Mesenchymal stem cell (in vitro differentiated cells and primary cell): ENCODE measurements at regions not wholly inside any gene's neighbourhood (a gene's known extent, or its start where the extent isn't known, plus 50 kb on each side); places are given as distances from the start of the nearest gene placed in this dataset.
"Not testable (repeated sequence)": the region's sequence is repeated elsewhere in the genome, so short reads cannot be mapped to it uniquely, and the experiment has no call there.

ENCODE experiments used
- DNase-seq: peaks from one replicate; pipeline ENCODE4 v3.0.0-alpha.2; 2013
- H2AFZ ChIP-seq: one replicate; pipeline ENCODE4 v1.6.1; 2013; ENCODE audit warnings: low read depth, mild to moderate bottlenecking, control low read depth, inconsistent platforms, low read length, moderate library complexity
- H2AK5ac ChIP-seq: 2 replicates; pipeline ENCODE4 v1.6.1; 2013; ENCODE audit warnings: low read length, moderate library complexity, mild to moderate bottlenecking, inconsistent platforms; ENCODE audit not compliant: severe bottlenecking
- H2BK120ac ChIP-seq: one replicate; pipeline ENCODE4 v1.6.1; 2013; ENCODE audit warnings: low read depth, mild to moderate bottlenecking, inconsistent platforms, low read length, moderate library complexity
- H2BK12ac ChIP-seq, 2 experiments: one replicate each; pipeline ENCODE4 v1.6.1; 2013; ENCODE audit warnings: inconsistent platforms in 2 of 2, low read length in 2 of 2, mild to moderate bottlenecking in 2 of 2, moderate library complexity in 2 of 2, control low read depth in 1 of 2
- H2BK15ac ChIP-seq: one replicate; pipeline ENCODE4 v1.6.1; 2013; ENCODE audit warnings: mild to moderate bottlenecking, low read depth, inconsistent platforms; ENCODE audit not compliant: poor library complexity, severe bottlenecking
- H2BK5ac ChIP-seq: 2 replicates; pipeline ENCODE4 v1.6.1; 2013; ENCODE audit warnings: low read depth, mild to moderate bottlenecking, low read length, control low read depth, inconsistent platforms; ENCODE audit not compliant: poor library complexity, severe bottlenecking
- H3K14ac ChIP-seq, 2 experiments: one replicate each; pipeline ENCODE4 v1.6.1; 2013; ENCODE audit warnings: inconsistent platforms in 2 of 2, low read length in 2 of 2, control low read depth in 1 of 2, mild to moderate bottlenecking in 1 of 2, moderate library complexity in 1 of 2
- H3K18ac ChIP-seq, 2 experiments: one replicate each; pipeline ENCODE4 v1.6.1; 2013; ENCODE audit warnings: inconsistent platforms in 2 of 2, low read length in 2 of 2, control low read depth in 1 of 2, low read depth in 1 of 2, mild to moderate bottlenecking in 1 of 2
- H3K23ac ChIP-seq, 2 experiments: one replicate each; pipeline ENCODE4 v1.6.1; 2013; ENCODE audit warnings: inconsistent platforms in 2 of 2, low read length in 2 of 2, mild to moderate bottlenecking in 2 of 2, moderate library complexity in 2 of 2, control low read depth in 1 of 2
- H3K27ac ChIP-seq: 2 replicates; pipeline ENCODE4 v1.5.1; 2013; ENCODE audit warnings: mild to moderate bottlenecking, moderate library complexity, low read length, control low read depth, inconsistent platforms; ENCODE audit not compliant: poor library complexity, severe bottlenecking
- H3K27me3 ChIP-seq, 2 experiments: 2 replicates each; pipeline versions ENCODE4 v1.6.1 to v1.7.0; 2013; ENCODE audit warnings: low read length in 2 of 2, mild to moderate bottlenecking in 2 of 2, moderate library complexity in 2 of 2, control low read depth in 1 of 2, inconsistent platforms in 1 of 2; ENCODE audit not compliant: control insufficient read depth in 1 of 2, insufficient read depth in 1 of 2
- H3K36me3 ChIP-seq, 2 experiments: 2 replicates each; pipeline versions ENCODE4 v1.6.1 to v1.7.0; 2013; ENCODE audit warnings: low read length in 2 of 2, control low read depth in 1 of 2, inconsistent platforms in 1 of 2, low read depth in 1 of 2, mild to moderate bottlenecking in 1 of 2; ENCODE audit not compliant: insufficient read depth in 2 of 2, control insufficient read depth in 1 of 2
- H3K4ac ChIP-seq, 2 experiments: one replicate each; pipeline ENCODE4 v1.6.1; 2013; ENCODE audit warnings: inconsistent platforms in 2 of 2, low read length in 2 of 2, mild to moderate bottlenecking in 2 of 2, moderate library complexity in 2 of 2, control low read depth in 1 of 2, low read depth in 1 of 2
- H3K4me1 ChIP-seq: 2 replicates; pipeline ENCODE4 v1.6.1; 2013; ENCODE audit warnings: low read depth, low read length, control low read depth; ENCODE audit not compliant: control insufficient read depth, insufficient read depth
- H3K4me2 ChIP-seq: 2 replicates; pipeline ENCODE4 v1.6.1; 2013; ENCODE audit warnings: low read length, mild to moderate bottlenecking, inconsistent platforms; ENCODE audit not compliant: poor library complexity, severe bottlenecking
- H3K4me3 ChIP-seq, 2 experiments: 2 replicates each; pipeline versions ENCODE4 v1.5.1 to v1.7.0; 2013; ENCODE audit warnings: low read length in 2 of 2, mild to moderate bottlenecking in 2 of 2, control low read depth in 1 of 2, low read depth in 1 of 2; ENCODE audit not compliant: insufficient read depth in 1 of 2
- H3K79me1 ChIP-seq: replicated peaks from 2 replicates; pipeline ENCODE4 v1.6.1; 2013; ENCODE audit warnings: mild to moderate bottlenecking, control low read depth, low read length, inconsistent platforms; ENCODE audit not compliant: poor library complexity, severe bottlenecking
- H3K9ac ChIP-seq: 2 replicates; pipeline ENCODE4 v1.7.0; 2013; ENCODE audit warnings: mild to moderate bottlenecking, low read length, moderate library complexity
- H3K9me3 ChIP-seq: 2 replicates; pipeline ENCODE4 v1.7.0; 2013; ENCODE audit warnings: mild to moderate bottlenecking, low read length; ENCODE audit not compliant: control insufficient read depth
- H4K8ac ChIP-seq: one replicate; pipeline ENCODE4 v1.6.1; 2013; ENCODE audit warnings: inconsistent platforms, mild to moderate bottlenecking, low read length, moderate library complexity
- H4K91ac ChIP-seq: one replicate; pipeline ENCODE4 v1.6.1; 2013; ENCODE audit warnings: mild to moderate bottlenecking, low read length, inconsistent platforms
- WGBS: methylation state at CpG from one replicate; pipeline ENCODE4 v1.1.7; 2013; ENCODE audit warnings: mixed read lengths; 5-methylcytosine and 5-hydroxymethylcytosine counted together

DNA sequence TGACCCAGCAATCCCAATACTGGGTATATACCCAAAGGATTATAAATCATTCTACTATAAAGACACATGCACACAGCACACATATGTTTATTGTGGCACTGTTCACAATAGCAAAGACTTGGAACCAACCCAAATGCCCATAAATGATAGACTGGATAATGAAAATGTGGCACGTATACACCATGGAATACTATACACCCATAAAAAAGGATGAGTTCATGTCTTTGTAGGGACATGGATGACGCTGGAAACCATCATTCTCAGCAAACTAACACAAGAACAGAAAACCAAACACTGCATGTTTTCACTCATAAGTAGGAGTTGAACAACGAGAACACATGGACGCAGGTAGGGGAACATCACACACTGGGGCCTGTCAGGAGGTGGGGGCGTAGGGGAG, 159.3 kb upstream of the EXOC2 start:
- not testable (repeated sequence) for H3K36me3 ChIP-seq, H3K4ac ChIP-seq, H3K23ac ChIP-seq, H3K27ac ChIP-seq, H3K4me2 ChIP-seq, DNase-seq, H3K4me1 ChIP-seq, H4K8ac ChIP-seq, H3K9me3 ChIP-seq, H2BK120ac ChIP-seq, H2BK15ac ChIP-seq, H2AFZ ChIP-seq, H3K14ac ChIP-seq, H4K91ac ChIP-seq, H2AK5ac ChIP-seq, H2BK5ac ChIP-seq, H3K79me1 ChIP-seq, H2BK12ac ChIP-seq, H3K4me3 ChIP-seq, H3K9ac ChIP-seq, H3K18ac ChIP-seq
- H3K27me3 ChIP-seq: peaks cover 0 to 29% of the 10 kb centered on the region in 2 experiments
- 89% methylated on average over 3 of the region's 5 CpGs for WGBS

DNA sequence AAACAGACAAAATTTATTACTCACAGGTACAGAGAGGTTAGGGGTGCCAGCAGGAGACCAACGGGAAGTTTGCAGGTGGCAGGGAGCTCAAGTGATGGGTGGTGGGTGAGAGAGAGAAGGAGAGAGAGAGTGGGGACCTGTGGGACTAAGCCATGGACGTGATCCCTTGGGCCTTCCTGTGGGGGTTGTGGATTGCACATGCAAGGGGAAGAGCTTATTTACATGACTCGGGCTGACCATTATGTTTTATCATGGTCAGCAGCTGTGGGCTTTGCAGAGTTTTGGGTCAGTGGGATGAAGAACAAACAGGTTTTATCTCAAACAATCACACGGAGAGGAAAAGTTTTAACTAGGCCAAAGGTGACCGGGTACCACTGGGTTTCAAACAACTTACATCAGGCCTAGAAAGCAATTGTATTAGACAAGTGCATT, 156.2 kb upstream of the EXOC2 start:
- Histone ChIP-seq H3K27me3 (peaks cover 0 to 27% of the 10 kb centered on the region in 2 experiments), H2AFZ (no peak overlapping the region), H2BK120ac (no peak overlapping the region), H3K14ac (no peak overlapping the region), H3K9me3 (no peaks in the 10 kb centered on the region), H3K9ac (no peak overlapping the region), H3K79me1 (no peaks in the 10 kb centered on the region), H4K8ac (no peak overlapping the region), H3K4me1 (no peaks in the 10 kb centered on the region), H4K91ac (no peak overlapping the region), H3K27ac (no peak overlapping the region), H3K4ac (no peak overlapping the region), H3K4me3 (no peak overlapping the region), H3K4me2 (no peak overlapping the region), H3K36me3 (no peaks in the 10 kb centered on the region), H3K18ac (no peak overlapping the region), H2BK15ac (no peak overlapping the region), H2BK12ac (no peak overlapping the region), H2BK5ac (no peak overlapping the region), H2AK5ac (no peak overlapping the region), H3K23ac (no peak overlapping the region)
- 67% methylated on average over 5 of the region's 5 CpGs for WGBS
- DNase-seq: no peak

DNA sequence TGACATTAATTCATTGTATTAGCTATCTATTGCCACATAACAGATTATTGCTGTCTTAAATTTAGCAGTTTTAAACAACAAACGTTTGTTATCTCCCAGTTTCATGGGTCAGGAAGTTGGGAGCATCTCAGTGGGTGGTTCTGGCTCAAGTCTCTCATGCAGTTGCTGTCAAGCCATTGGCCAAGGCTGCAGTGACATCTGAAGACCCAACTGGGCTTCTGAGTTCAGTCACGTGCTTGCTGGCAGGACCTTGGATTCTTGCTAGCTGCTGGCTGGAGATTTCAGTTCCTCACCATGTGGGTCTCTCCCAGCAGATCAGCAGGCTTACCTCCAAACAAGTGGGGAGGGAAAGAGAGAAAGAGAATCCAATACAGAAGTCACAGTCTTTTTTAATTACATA, 152.6 kb upstream of the EXOC2 start:
- H2BK5ac ChIP-seq: no peak overlapping the region
- no peak overlapping the region for H3K9ac ChIP-seq
- peaks cover 1% of the 10 kb centered on the region for H3K9me3 ChIP-seq
- H2BK12ac ChIP-seq: no peak overlapping the region
- H2BK15ac ChIP-seq: no peak overlapping the region
- no peak overlapping the region for H3K4me3 ChIP-seq
- no peak overlapping the region for H2AFZ ChIP-seq
- no peaks in the 10 kb centered on the region for H3K79me1 ChIP-seq
- 39% methylated on average over 2 of the region's 2 CpGs for WGBS
- no peak overlapping the region for H3K27ac ChIP-seq
- H4K8ac ChIP-seq: no peak overlapping the region
- H3K4ac ChIP-seq: no peak overlapping the region
- no peaks in the 10 kb centered on the region for H3K36me3 ChIP-seq
- no peak for DNase-seq
- H3K27me3 ChIP-seq: peaks cover 0 to 24% of the 10 kb centered on the region in 2 experiments
- H2BK120ac ChIP-seq: no peak overlapping the region
- H3K4me2 ChIP-seq: no peak overlapping the region
- no peak overlapping the region for H3K23ac ChIP-seq
- no peak overlapping the region for H2AK5ac ChIP-seq
- no peak overlapping the region for H4K91ac ChIP-seq
- no peak overlapping the region for H3K18ac ChIP-seq
- H3K4me1 ChIP-seq: no peaks in the 10 kb centered on the region
- H3K14ac ChIP-seq: no peak overlapping the region

DNA sequence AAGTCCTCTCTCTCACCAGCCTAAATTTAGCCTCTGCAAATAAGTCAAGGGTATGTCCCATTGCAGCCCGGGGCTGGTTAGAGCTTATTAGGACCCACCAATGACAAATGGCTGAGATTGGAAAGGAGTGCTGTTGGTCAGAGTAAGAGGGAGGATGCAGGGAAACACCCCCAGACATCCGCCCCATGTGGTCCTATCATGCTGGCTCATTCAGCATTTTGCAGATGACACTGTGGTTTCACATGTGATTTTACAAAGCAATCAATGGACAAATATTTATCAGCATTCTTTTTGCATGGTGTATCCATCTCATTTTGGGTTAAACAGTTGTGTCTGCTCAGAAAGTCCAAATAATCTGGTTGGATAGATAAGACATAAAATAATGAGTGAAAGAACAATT, 152.2 kb upstream of the EXOC2 start:
- Histone ChIP-seq H3K18ac (no peak overlapping the region), H2BK120ac (no peak overlapping the region), H3K79me1 (no peaks in the 10 kb centered on the region), H4K91ac (no peak overlapping the region), H3K9me3 (peaks cover 4% of the 10 kb centered on the region), H3K23ac (no peak overlapping the region), H4K8ac (no peak overlapping the region), H3K27me3 (peaks cover 0 to 24% of the 10 kb centered on the region in 2 experiments), H3K9ac (no peak overlapping the region), H2AFZ (no peak overlapping the region), H2BK15ac (no peak overlapping the region), H3K4me2 (no peak overlapping the region), H3K27ac (no peak overlapping the region), H3K4me3 (no peak overlapping the region), H2AK5ac (no peak overlapping the region), H2BK5ac (no peak overlapping the region), H2BK12ac (no peak overlapping the region), H3K14ac (no peak overlapping the region), H3K4me1 (no peaks in the 10 kb centered on the region), H3K4ac (no peak overlapping the region), H3K36me3 (no peaks in the 10 kb centered on the region)
- DNase-seq: no peak
- 83% methylated on average over 2 of the region's 2 CpGs for WGBS
